Neural cell (in vitro differentiated cells): ENCODE measurements at regions not wholly inside any gene's neighbourhood (a gene's known extent, or its start where the extent isn't known, plus 50 kb on each side); places are given as distances from the start of the nearest gene placed in this dataset.

Experiments used
- H2AFZ ChIP-seq: fragments of 200-600, 300-800 bp; sonication (generic), shearing (Covaris generic); 2 replicates; pipeline ENCODE4 v1.6.0; 2014; ENCODE audit warnings: low read depth, mild to moderate bottlenecking, antibody characterized with exemption, low read length, moderate library complexity
- H3F3A ChIP-seq: fragments of 200-600 bp; shearing (Covaris generic); 2 replicates; pipeline ENCODE4 v1.6.1; 2016; ENCODE audit warnings: mild to moderate bottlenecking, moderate library complexity, mixed read lengths, antibody characterized with exemption, low read length; ENCODE audit not compliant: insufficient read depth, poor library complexity, severe bottlenecking
- H3K27ac ChIP-seq: fragments of 200-600, 300-800 bp; sonication (generic), shearing (Covaris generic); 2 replicates; pipeline ENCODE4 v1.5.1; 2014; ENCODE audit warnings: mild to moderate bottlenecking, low read length, moderate library complexity
- H3K27me3 ChIP-seq: fragments of 300-800, 200-600 bp; sonication (generic), shearing (Covaris generic); 2 replicates; pipeline ENCODE4 v1.6.0; 2014; ENCODE audit warnings: mild to moderate bottlenecking, low read depth, low read length, moderate library complexity; ENCODE audit not compliant: insufficient read depth
- H3K36me3 ChIP-seq: fragments of 300-800, 200-600 bp; sonication (generic), shearing (Covaris generic); 2 replicates; pipeline ENCODE4 v1.5.1; 2014; ENCODE audit warnings: mild to moderate bottlenecking, antibody characterized with exemption, low read length, moderate library complexity; ENCODE audit not compliant: insufficient read depth
- H3K4me2 ChIP-seq: fragments of 300-800, 200-600 bp; sonication (generic), shearing (Covaris generic); 2 replicates; pipeline ENCODE4 v1.6.0; 2014; ENCODE audit warnings: mild to moderate bottlenecking, low read length
- H3K4me3 ChIP-seq: fragments of 300-800, 200-600 bp; sonication (generic), shearing (Covaris generic); 2 replicates; pipeline ENCODE4 v1.5.1; 2014; ENCODE audit warnings: mild to moderate bottlenecking, low read length, moderate library complexity
- H3K79me2 ChIP-seq: fragments of 200-600 bp; shearing (Covaris generic); replicated peaks from 2 replicates; pipeline ENCODE4 v1.6.0; 2014; ENCODE audit warnings: mild to moderate bottlenecking, low read length, moderate library complexity; ENCODE audit not compliant: insufficient read depth
- H3K9ac ChIP-seq: fragments of 300-800, 200-600 bp; sonication (generic), shearing (Covaris generic); 2 replicates; pipeline ENCODE4 v1.6.1; 2016; ENCODE audit warnings: mild to moderate bottlenecking, low read length, mixed read lengths
- H3K9me2 ChIP-seq: fragments of 200-600 bp; shearing (Covaris generic); 2 replicates; pipeline ENCODE4 v1.6.1; 2016; ENCODE audit warnings: mild to moderate bottlenecking, low read length, mixed read lengths; ENCODE audit not compliant: insufficient read depth
- H3K9me3 ChIP-seq: fragments of 200-600, 300-800 bp; sonication (generic), shearing (Covaris generic); 2 replicates; pipeline ENCODE4 v1.6.1; 2016; ENCODE audit warnings: mild to moderate bottlenecking, mixed run types, low read length, moderate library complexity, mixed read lengths
- H4K20me1 ChIP-seq: fragments of 200-600 bp; shearing (Covaris generic); 2 replicates; pipeline ENCODE4 v1.6.1; 2016; ENCODE audit warnings: mild to moderate bottlenecking, mixed run types; ENCODE audit not compliant: insufficient read depth
- CTCF ChIP-seq: fragments of 450-650 bp; IDR thresholded peaks from 2 replicates; pipeline ENCODE4 v1.5.1; 2014; ENCODE audit warnings: antibody characterized with exemption, mild to moderate bottlenecking, moderate library complexity; ENCODE audit not compliant: poor library complexity, severe bottlenecking
- EP300 ChIP-seq: fragments of 450-650 bp; conservative IDR thresholded peaks from 2 replicates; pipeline ENCODE4 v1.6.1; 2014; ENCODE audit warnings: antibody characterized with exemption, mild to moderate bottlenecking, moderate library complexity; ENCODE audit not compliant: poor library complexity, severe bottlenecking
- EZH2 ChIP-seq: fragments of 200-600, 300-800 bp; shearing (Covaris generic), sonication (generic); IDR thresholded peaks from 2 replicates; pipeline ENCODE4 v1.6.1; 2014; ENCODE audit warnings: antibody characterized with exemption, low read length, borderline replicate concordance, mild to moderate bottlenecking; ENCODE audit not compliant: insufficient read depth, poor library complexity, severe bottlenecking
- MXI1 ChIP-seq: fragments of 450-650 bp; conservative IDR thresholded peaks from 2 replicates; pipeline ENCODE4 v1.6.1; 2014; ENCODE audit warnings: antibody characterized with exemption, mild to moderate bottlenecking; ENCODE audit not compliant: poor library complexity, severe bottlenecking
- POLR2AphosphoS5 ChIP-seq: IDR thresholded peaks from 2 replicates; pipeline ENCODE4 v1.6.1; 2012
- RAD21 ChIP-seq: fragments of 450-650 bp; conservative IDR thresholded peaks from 2 replicates; pipeline ENCODE4 v1.6.1; 2014; ENCODE audit warnings: antibody characterized with exemption, mild to moderate bottlenecking, moderate library complexity
- REST ChIP-seq: IDR thresholded peaks from 2 replicates; pipeline ENCODE4 v1.6.1; 2012; ENCODE audit warnings: borderline replicate concordance
- SMC3 ChIP-seq: fragments of 450-650 bp; conservative IDR thresholded peaks from 2 replicates; pipeline ENCODE4 v1.6.1; 2014; ENCODE audit warnings: antibody characterized with exemption, mild to moderate bottlenecking, moderate library complexity; ENCODE audit not compliant: poor library complexity
- TAF1 ChIP-seq: IDR thresholded peaks from 2 replicates; pipeline ENCODE4 v1.6.1; 2012; ENCODE audit warnings: low read depth

- Histone ChIP-seq H3K27ac (no peak overlapping the region), H3K79me2 (no peaks in the 10 kb centered on the region), H3K9me3 (no peaks in the 10 kb centered on the region), H3F3A (no peaks in the 10 kb centered on the region), H3K9me2 (no peaks in the 10 kb centered on the region), H3K4me2 (no peak overlapping the region), H3K27me3 (no peaks in the 10 kb centered on the region), H4K20me1 (no peaks in the 10 kb centered on the region), H2AFZ (no peak overlapping the region), H3K9ac (no peak overlapping the region), H3K4me3 (no peak overlapping the region), H3K36me3 (no peaks in the 10 kb centered on the region)
- TF ChIP-seq RAD21, result no peak
- TF ChIP-seq REST, result no peak
- no peak for TF ChIP-seq MXI1
- TF ChIP-seq CTCF, result no peak
- TF ChIP-seq TAF1, result no peak
- TF ChIP-seq EZH2, result no peak
- TF ChIP-seq POLR2AphosphoS5, result no peak
- TF ChIP-seq EP300, result no peak
- TF ChIP-seq SMC3, result no peak
These were observed 50.7 kb upstream of the TOX2 start for GRCh38 chr20:43863821-43864544.

- Histone ChIP-seq H3K9me3 (no peaks in the 10 kb centered on the region), H3K27me3 (no peaks in the 10 kb centered on the region), H4K20me1 (no peaks in the 10 kb centered on the region), H2AFZ (no peak overlapping the region), H3K36me3 (no peaks in the 10 kb centered on the region), H3K9ac (no peak overlapping the region), H3K4me3 (no peak overlapping the region), H3K4me2 (no peak overlapping the region), H3F3A (no peaks in the 10 kb centered on the region), H3K27ac (no peak overlapping the region), H3K9me2 (no peaks in the 10 kb centered on the region), H3K79me2 (no peaks in the 10 kb centered on the region)
- TF ChIP-seq EP300 (no peak), TAF1 (no peak), REST (no peak), EZH2 (no peak), CTCF (no peak), POLR2AphosphoS5 (no peak), SMC3 (no peak), RAD21 (no peak), MXI1 (no peak)
These were observed 51.3 kb upstream of the TOX2 start for GRCh38 chr20:43863330-43863729.
